Left lung (tissue), 4 donors: ENCODE measurements at regions not wholly inside any gene's neighbourhood (a gene's known extent, or its start where the extent isn't known, plus 50 kb on each side); places are given as distances from the start of the nearest gene placed in this dataset.

Experiments
- ATAC-seq: fragments of 200-7000 bp; cut with Tn5 transposase; one replicate; pipeline ENCODE4 v1.9.1; 2020; ENCODE audit warnings: moderate library complexity
- DNase-seq, 4 donors: peaks; one replicate each; pipeline ENCODE4 v3.0.0-alpha.2; 2013 to 2020
- H3K27ac ChIP-seq, 2 donors: fragments of 200-600 bp; sonication (generic) in 1 of 2; one replicate each; pipeline versions ENCODE4 v1.5.0 to v1.8.0; 2020 to 2021
- H3K27me3 ChIP-seq, 2 donors: fragments of 200-600 bp; sonication (generic) in 1 of 2; one replicate each; pipeline versions ENCODE4 v1.5.0 to v1.8.0; 2020 to 2021
- H3K36me3 ChIP-seq, 2 donors: fragments of 200-600 bp; sonication (generic) in 1 of 2; one replicate each; pipeline versions ENCODE4 v1.5.0 to v1.8.0; 2020 to 2021
- H3K4me1 ChIP-seq, 2 donors: fragments of 200-600 bp; one replicate each; pipeline ENCODE4 v1.8.0; 2021
- H3K4me3 ChIP-seq, 2 donors: fragments of 200-600 bp; sonication (generic) in 1 of 2; one replicate each; pipeline versions ENCODE4 v1.5.0 to v1.8.0; 2020 to 2021; ENCODE audit warnings: mild to moderate bottlenecking in 1 of 2
- H3K9me3 ChIP-seq, 2 donors: fragments of 200-600 bp; sonication (generic) in 1 of 2; one replicate each; pipeline versions ENCODE4 v1.5.0 to v1.8.0; 2020 to 2021
- CTCF ChIP-seq, 2 donors: fragments of 200-600 bp; sonication (generic) in 1 of 2; IDR thresholded peaks; one replicate each; pipeline versions ENCODE4 v1.5.0 to v1.8.0; 2021; ENCODE audit warnings: antibody characterized with exemption in 2 of 2
- intact Hi-C, 2 donors: fragments of 100-400 bp; cut with DNase I; formaldehyde crosslinking; loops; one replicate each; pipeline versions ENCODE4 v1.11.2 to v1.14.2; 2022
- donor health status: DM: no; HTN: yes; CAD: no.
- donor health status: DM: no; HTN: no; CAD: no.

- Histone ChIP-seq H3K27me3 (no peaks in the 10 kb centered on the region), H3K9me3 (no peaks in the 10 kb centered on the region), H3K36me3 (no peaks in the 10 kb centered on the region), H3K4me3 (no peak overlapping the region), H3K27ac (no peak overlapping the region), H3K4me1 (no peaks in the 10 kb centered on the region)
- no peak for TF ChIP-seq CTCF (IDR thresholded peaks at IDR 0.05)
- ATAC-seq, result no peak
- intact Hi-C loops, result no loop called here
- DNase-seq, result no peak
Observed at GRCh38 chr18:55119016-55119415, 159.8 kb upstream of the CCDC68 start.

DNA sequence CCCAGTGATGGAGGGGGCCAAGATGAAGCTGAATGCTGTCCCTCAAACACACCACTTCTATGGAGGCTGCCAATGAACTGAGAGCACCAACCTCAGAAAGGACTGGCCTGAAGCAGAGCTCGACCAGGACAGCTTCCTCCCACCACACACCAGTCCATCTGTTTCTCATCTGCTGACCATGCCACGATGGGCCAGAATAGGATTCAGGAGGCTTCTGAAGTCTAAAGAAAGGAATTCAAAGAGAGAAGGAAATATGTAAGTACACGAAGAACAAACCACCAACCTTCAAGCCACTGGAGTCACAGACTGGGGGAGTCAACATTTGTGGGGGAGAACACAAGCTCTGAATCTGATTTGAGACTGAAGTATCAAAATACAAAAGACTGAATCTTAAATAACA is 157.6 kb upstream of the CCDC68 start:
- intact Hi-C loops, result no loop called here
- Histone ChIP-seq H3K4me1 (no peaks in the 10 kb centered on the region), H3K9me3 (no peaks in the 10 kb centered on the region), H3K27ac (no peak overlapping the region), H3K36me3 (no peaks in the 10 kb centered on the region), H3K27me3 (no peaks in the 10 kb centered on the region), H3K4me3 (no peak overlapping the region)
- DNase-seq (no peak), ATAC-seq (no peak)
- no peak for TF ChIP-seq CTCF (IDR thresholded peaks at IDR 0.05)

DNA sequence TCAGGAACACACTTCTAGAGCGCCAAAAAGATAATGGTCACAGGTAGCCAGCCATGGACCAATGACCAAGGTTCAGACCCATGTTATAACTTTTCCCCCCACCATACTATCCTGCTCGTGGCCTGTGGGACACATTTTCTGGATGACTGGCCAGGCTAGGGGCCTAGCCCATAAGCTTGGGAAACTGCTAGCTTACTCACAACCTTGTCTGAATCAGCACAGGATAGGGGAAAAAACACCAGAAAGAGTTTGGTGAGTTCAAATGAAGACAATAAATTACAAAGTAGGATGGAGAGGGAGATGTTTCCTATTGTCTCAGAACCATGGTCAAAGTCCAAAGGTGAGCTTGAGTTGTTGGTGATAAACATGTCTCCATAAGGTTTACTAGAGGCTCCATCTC is 156.3 kb upstream of the CCDC68 start:
- H3K27me3 ChIP-seq, result no peaks in the 10 kb centered on the region
- ATAC-seq (no peak), DNase-seq (no peak)
- no peaks in the 10 kb centered on the region for H3K36me3 ChIP-seq
- H3K9me3 ChIP-seq, result no peaks in the 10 kb centered on the region
- intact Hi-C loops, result no loop called here
- H3K27ac ChIP-seq, result no peak overlapping the region
- no peak overlapping the region for H3K4me3 ChIP-seq
- H3K4me1 ChIP-seq, result no peaks in the 10 kb centered on the region
- TF ChIP-seq CTCF (IDR thresholded peaks at IDR 0.05), result no peak

DNA sequence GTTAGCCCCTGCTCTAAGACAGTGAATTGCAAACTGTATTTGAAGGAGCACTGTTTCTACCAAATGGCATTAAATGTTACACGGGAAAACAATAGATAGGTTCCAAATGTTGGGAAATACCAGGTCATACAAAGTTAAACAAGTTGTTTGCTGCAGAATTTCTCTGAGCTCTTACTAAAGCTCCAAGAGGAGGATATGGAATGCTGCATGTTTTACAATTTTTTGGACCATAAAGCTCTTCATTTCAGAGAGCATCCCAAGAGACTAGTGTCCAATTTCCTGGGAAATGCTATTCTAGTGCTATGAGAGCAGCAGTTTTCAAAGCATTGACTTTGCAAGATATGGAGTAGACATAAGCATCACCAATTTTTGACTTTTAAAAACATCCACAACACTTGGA is 155.6 kb upstream of the CCDC68 start:
- no peaks in the 10 kb centered on the region for H3K27me3 ChIP-seq
- no peak for ATAC-seq
- TF ChIP-seq CTCF (IDR thresholded peaks at IDR 0.05), result no peak

GRCh38 chr18:55113800-55114199 is 154.5 kb upstream of the CCDC68 start:
- H3K9me3 ChIP-seq, result no peaks in the 10 kb centered on the region
- ATAC-seq, result no peak
- H3K4me1 ChIP-seq, result no peaks in the 10 kb centered on the region
- DNase-seq, result no peak
- H3K27me3 ChIP-seq, result no peaks in the 10 kb centered on the region
- no peak for TF ChIP-seq CTCF (IDR thresholded peaks at IDR 0.05)
- no peak overlapping the region for H3K27ac ChIP-seq
- no peak overlapping the region for H3K4me3 ChIP-seq
- H3K36me3 ChIP-seq, result no peaks in the 10 kb centered on the region
- intact Hi-C loops, result no loop called here

More for the DNA sequence above, 155.6 kb upstream of the CCDC68 start:
- H3K4me1 ChIP-seq, result no peaks in the 10 kb centered on the region
- no peak overlapping the region for H3K4me3 ChIP-seq
- H3K9me3 ChIP-seq, result no peaks in the 10 kb centered on the region
- intact Hi-C loops, result no loop called here
- H3K27ac ChIP-seq, result no peak overlapping the region
- no peaks in the 10 kb centered on the region for H3K36me3 ChIP-seq
- DNase-seq, result no peak
